CD4-positive, alpha-beta T cell (primary cell): ENCODE measurements at regions not wholly inside any gene's neighbourhood (a gene's known extent, or its start where the extent isn't known, plus 50 kb on each side); places are given as distances from the start of the nearest gene placed in this dataset.
"Not testable (repeated sequence)": the region's sequence is repeated elsewhere in the genome, so short reads cannot be mapped to it uniquely, and the experiment has no call there.

Experiments used
- ATAC-seq: fragments of 200-7000 bp; cut with Tn5 transposase; one replicate; pipeline ENCODE4 v1.10.0; 2022; ENCODE audit warnings: mild to moderate bottlenecking; ENCODE audit not compliant: poor library complexity
- CTCF ChIA-PET: fragments of 350-600 bp; sonication (Branson Sonifier 250); formaldehyde crosslinking; loops from one replicate; lab custom pipeline; 2021; ENCODE audit warnings: antibody characterized with exemption, inconsistent platforms; lab: Charles Lee
- POLR2A ChIA-PET: fragments of 350-600 bp; sonication (Branson Sonifier 250); formaldehyde crosslinking; loops from one replicate; lab custom pipeline; 2021; ENCODE audit warnings: antibody characterized with exemption, inconsistent platforms; lab: Charles Lee
- DNase-seq, 14 experiments: peaks; one replicate each; pipeline ENCODE4 v3.0.0-alpha.2; 2013 to 2020; ENCODE audit warnings: mixed read lengths in 2 of 14
- H3K27ac ChIP-seq, 2 donors: one replicate each; pipeline versions ENCODE4 v1.5.1 to v1.7.0; 2013; ENCODE audit warnings: low read length in 2 of 2, low read depth in 1 of 2, mild to moderate bottlenecking in 1 of 2
- H3K27me3 ChIP-seq, 2 experiments: 1 replicate in 1 of 2; 2 replicates in 1 of 2; pipeline versions ENCODE4 v1.6.1 to v1.7.0; 2013; ENCODE audit warnings: low read length in 2 of 2, control low read depth in 1 of 2, mild to moderate bottlenecking in 1 of 2, moderate library complexity in 1 of 2; ENCODE audit not compliant: insufficient read depth in 2 of 2, control insufficient read depth in 1 of 2
- H3K36me3 ChIP-seq: one replicate; pipeline ENCODE4 v1.6.1; 2013; ENCODE audit warnings: low read length, control low read depth; ENCODE audit not compliant: insufficient read depth
- H3K4me1 ChIP-seq: one replicate; pipeline ENCODE4 v1.6.1; 2013; ENCODE audit warnings: low read length, control low read depth; ENCODE audit not compliant: insufficient read depth
- H3K4me3 ChIP-seq: one replicate; pipeline ENCODE4 v1.5.1; 2013; ENCODE audit warnings: mild to moderate bottlenecking, low read length, moderate library complexity
- H3K9me3 ChIP-seq, 2 experiments: 1 replicate in 1 of 2; 2 replicates in 1 of 2; pipeline versions ENCODE4 v1.6.1 to v1.7.0; 2013; ENCODE audit warnings: low read length in 2 of 2, mild to moderate bottlenecking in 2 of 2, control low read depth in 1 of 2, moderate library complexity in 1 of 2; ENCODE audit not compliant: control insufficient read depth in 1 of 2, insufficient read depth in 1 of 2
- H3K27ac Mint-ChIP-seq: one replicate; pipeline ENCODE4 v1.8.0; 2020; ENCODE audit warnings: mixed read lengths
- H3K27me3 Mint-ChIP-seq: one replicate; pipeline ENCODE4 v1.8.0; 2021; ENCODE audit warnings: mixed read lengths
- H3K36me3 Mint-ChIP-seq: one replicate; pipeline ENCODE4 v1.8.0; 2021; ENCODE audit warnings: low read depth, mixed read lengths
- H3K4me1 Mint-ChIP-seq: one replicate; pipeline ENCODE4 v1.8.0; 2021; ENCODE audit warnings: low read depth, mixed read lengths
- H3K4me3 Mint-ChIP-seq: one replicate; pipeline ENCODE4 v1.8.0; 2020; ENCODE audit warnings: mild to moderate bottlenecking, mixed read lengths
- H3K9me3 Mint-ChIP-seq: one replicate; pipeline ENCODE4 v1.8.0; 2020; ENCODE audit warnings: mixed read lengths
- intact Hi-C, 2 experiments: fragments of 100-400 bp; cut with DNase I in 1 of 2; cut with micrococcal nuclease in 1 of 2; formaldehyde crosslinking; loops; one replicate each; pipeline versions ENCODE4 v1.15.1 to v1.9.0; 2023 to 2025; cut with DNase I, micrococcal nuclease
- TF ChIP-seq, protein P1 (sequence below): fragments of 200-600 bp; IDR thresholded peaks from one replicate; pipeline ENCODE4 v1.8.0; 2022; ENCODE audit warnings: antibody characterized with exemption, mild to moderate bottlenecking

DNA sequence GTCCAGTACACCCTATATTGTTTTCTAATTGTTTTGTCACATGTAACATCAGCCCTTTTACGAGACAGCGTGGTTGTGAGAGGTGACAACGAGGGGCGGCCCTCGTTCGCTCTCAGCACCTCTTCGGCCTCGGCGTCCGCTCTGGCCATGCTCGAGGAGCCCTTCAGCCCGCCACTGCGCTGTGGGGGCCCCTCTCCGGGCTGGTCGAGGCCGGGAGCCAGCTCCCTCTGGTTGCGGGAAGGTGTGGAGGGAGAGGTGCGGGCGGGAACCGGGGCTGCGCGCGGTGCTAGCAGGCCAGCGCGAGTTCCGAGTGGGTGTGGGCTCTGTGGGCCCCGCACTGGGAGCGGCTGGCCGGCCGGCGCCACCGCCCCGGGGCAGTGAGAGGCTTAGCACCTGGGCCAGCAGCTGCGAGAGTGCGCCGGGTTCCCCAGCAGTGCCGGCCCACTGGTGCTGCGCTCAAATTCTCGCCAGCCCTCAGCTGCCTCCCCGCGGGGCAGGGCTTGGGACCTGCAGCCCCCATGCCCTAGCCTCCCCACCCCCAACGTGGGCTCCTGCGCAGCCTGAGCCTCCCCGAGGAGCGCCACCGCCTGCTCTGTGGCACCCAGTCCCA lies 145.0 kb downstream of the PSAT1 start:
- Histone ChIP-seq H3K4me1 (peaks cover 5% of the 10 kb centered on the region), H3K36me3 (no peaks in the 10 kb centered on the region), H3K4me3 (no peak overlapping the region), H3K27me3 (no peaks in the 10 kb centered on the region), H3K9me3 (no peaks in the 10 kb centered on the region), H3K27ac (no peak overlapping the region)
- DNase-seq, result no peak
- H3K9me3 Mint-ChIP-seq, result no peaks in the 10 kb centered on the region
- no peak overlapping the region for H3K4me3 Mint-ChIP-seq
- H3K36me3 Mint-ChIP-seq, result no peaks in the 10 kb centered on the region
- H3K27me3 Mint-ChIP-seq, result peaks cover 30% of the 10 kb centered on the region
- H3K27ac Mint-ChIP-seq, result no peak overlapping the region
- ChIA-PET CTCF (no interaction called here), POLR2A (no interaction called here)
- TF ChIP-seq, protein P1, sequence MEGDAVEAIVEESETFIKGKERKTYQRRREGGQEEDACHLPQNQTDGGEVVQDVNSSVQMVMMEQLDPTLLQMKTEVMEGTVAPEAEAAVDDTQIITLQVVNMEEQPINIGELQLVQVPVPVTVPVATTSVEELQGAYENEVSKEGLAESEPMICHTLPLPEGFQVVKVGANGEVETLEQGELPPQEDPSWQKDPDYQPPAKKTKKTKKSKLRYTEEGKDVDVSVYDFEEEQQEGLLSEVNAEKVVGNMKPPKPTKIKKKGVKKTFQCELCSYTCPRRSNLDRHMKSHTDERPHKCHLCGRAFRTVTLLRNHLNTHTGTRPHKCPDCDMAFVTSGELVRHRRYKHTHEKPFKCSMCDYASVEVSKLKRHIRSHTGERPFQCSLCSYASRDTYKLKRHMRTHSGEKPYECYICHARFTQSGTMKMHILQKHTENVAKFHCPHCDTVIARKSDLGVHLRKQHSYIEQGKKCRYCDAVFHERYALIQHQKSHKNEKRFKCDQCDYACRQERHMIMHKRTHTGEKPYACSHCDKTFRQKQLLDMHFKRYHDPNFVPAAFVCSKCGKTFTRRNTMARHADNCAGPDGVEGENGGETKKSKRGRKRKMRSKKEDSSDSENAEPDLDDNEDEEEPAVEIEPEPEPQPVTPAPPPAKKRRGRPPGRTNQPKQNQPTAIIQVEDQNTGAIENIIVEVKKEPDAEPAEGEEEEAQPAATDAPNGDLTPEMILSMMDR, result no peak
- ATAC-seq, result no peak
- peaks cover 7% of the 10 kb centered on the region for H3K4me1 Mint-ChIP-seq
- intact Hi-C loops, result loop anchor here in 1 of 2 experiments (5.0 kb wide), 1 partner anchor 1505 kb away; no protein-coding TSS in a partner anchor

DNA sequence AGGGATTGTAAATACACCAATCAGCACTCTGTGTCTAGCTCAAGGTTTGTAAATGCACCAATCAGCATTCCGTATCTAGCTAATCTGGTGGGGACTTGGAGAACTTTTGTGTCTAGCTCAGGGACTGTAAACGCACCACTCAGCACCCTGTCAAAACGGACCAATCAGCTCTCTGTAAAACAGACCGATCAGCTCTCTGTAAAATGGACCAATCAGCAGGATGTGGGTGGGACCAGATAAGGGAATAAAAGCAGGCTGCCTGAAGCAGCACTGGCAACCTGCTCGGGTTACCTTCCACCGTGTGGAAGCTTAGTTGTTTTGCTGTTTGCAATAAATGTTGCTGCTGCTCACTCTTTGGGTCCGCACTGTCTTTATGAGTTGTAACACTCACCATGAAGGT lies 145.7 kb downstream of the PSAT1 start:
- DNase-seq, H3K36me3 Mint-ChIP-seq, POLR2A ChIA-PET, H3K4me3 ChIP-seq, H3K4me1 Mint-ChIP-seq, CTCF ChIA-PET, ATAC-seq, H3K9me3 ChIP-seq, H3K9me3 Mint-ChIP-seq, H3K27me3 ChIP-seq, H3K27ac ChIP-seq, H3K4me1 ChIP-seq, H3K27ac Mint-ChIP-seq, H3K36me3 ChIP-seq, H3K4me3 Mint-ChIP-seq: not testable (repeated sequence)
- intact Hi-C loops, result loop anchor here in 1 of 2 experiments (5.0 kb wide), 1 partner anchor 1505 kb away; no protein-coding TSS in a partner anchor
- H3K27me3 Mint-ChIP-seq, result peaks cover 23% of the 10 kb centered on the region

DNA sequence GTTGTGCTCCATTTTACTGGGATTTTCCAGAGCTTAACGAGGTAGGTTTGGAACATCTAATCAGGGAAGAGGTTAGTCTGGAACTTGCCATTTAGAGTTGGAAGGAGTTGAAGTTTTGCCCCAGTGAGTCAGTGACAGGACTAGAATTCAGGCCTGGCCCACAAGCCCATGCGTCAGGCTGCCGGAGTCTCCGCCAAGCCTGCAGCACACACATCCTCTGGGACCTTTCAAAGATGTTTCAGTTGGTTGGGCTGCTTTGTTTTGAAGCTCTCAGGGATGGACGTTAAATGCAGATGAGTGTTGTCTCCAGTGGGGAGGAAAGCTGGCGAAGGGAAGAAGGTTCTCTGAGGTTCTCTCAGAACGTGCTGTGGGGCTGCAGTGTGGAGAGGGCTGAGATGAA lies 147.0 kb downstream of the PSAT1 start:
- Mint-ChIP-seq H3K9me3 (no peaks in the 10 kb centered on the region), H3K36me3 (no peaks in the 10 kb centered on the region), H3K4me1 (peaks cover 7% of the 10 kb centered on the region), H3K27me3 (peaks cover 18% of the 10 kb centered on the region), H3K27ac (no peak overlapping the region), H3K4me3 (no peak overlapping the region)
- POLR2A ChIA-PET, result no interaction called here
- TF ChIP-seq, protein P1, result no peak
- Histone ChIP-seq H3K36me3 (no peaks in the 10 kb centered on the region), H3K27me3 (peaks cover 0 to 4% of the 10 kb centered on the region in 2 experiments), H3K9me3 (no peaks in the 10 kb centered on the region), H3K27ac (no peak overlapping the region), H3K4me3 (no peak overlapping the region), H3K4me1 (peaks cover 5% of the 10 kb centered on the region)
- intact Hi-C loops, result loop anchor here in 1 of 2 experiments (5.0 kb wide), 1 partner anchor 1503 kb away; no protein-coding TSS in a partner anchor
- CTCF ChIA-PET, result no interaction called here
- no peak for ATAC-seq
- no peak for DNase-seq
